NCI-H524 (cell line): ENCODE measurements at regions not wholly inside any gene's neighbourhood (a gene's known extent, or its start where the extent isn't known, plus 50 kb on each side); places are given as distances from the start of the nearest gene placed in this dataset.

Experiments used
- DNase-seq, 2 experiments: peaks; one replicate each; lab custom pipeline; 2025; lab: John Stamatoyannopoulos, UW

- DNase-seq: no peak
Measured at GRCh38 chr9:4921449-4921848, 63.6 kb upstream of the JAK2 start.

GRCh38 chr9:4922101-4922500, 63.0 kb upstream of the JAK2 start:
- no peak for DNase-seq

GRCh38 chr9:4922730-4923129, 62.3 kb upstream of the JAK2 start:
- no peak for DNase-seq

GRCh38 chr9:4923141-4923540, 61.9 kb upstream of the JAK2 start:
- DNase-seq: no peak

- peak in 1 of 2 experiments; percentile 2 for DNase-seq
Measured at GRCh38 chr9:4923580-4924544, 61.2 kb upstream of the JAK2 start.

- no peak for DNase-seq
Measured at GRCh38 chr9:4926239-4926638, 58.8 kb upstream of the JAK2 start.

- DNase-seq: no peak
Measured at GRCh38 chr9:4927043-4927471, 58.0 kb upstream of the JAK2 start.

GRCh38 chr9:4927701-4928100, 57.4 kb upstream of the JAK2 start:
- DNase-seq: no peak

- DNase-seq: no peak
Measured at GRCh38 chr9:4929917-4930316, 55.2 kb upstream of the JAK2 start.

- no peak for DNase-seq
Measured at GRCh38 chr9:4932681-4933080, 52.4 kb upstream of the JAK2 start.

GRCh38 chr9:4933177-4933576, 51.9 kb upstream of the JAK2 start:
- no peak for DNase-seq

- no peak for DNase-seq
Measured at GRCh38 chr9:4933861-4934260, 51.2 kb upstream of the JAK2 start.

- no peak for DNase-seq
Measured at GRCh38 chr9:4935001-4935672, 49.9 kb upstream of the JAK2 start.
